A172 (cell line): ENCODE measurements at regions not wholly inside any gene's neighbourhood (a gene's known extent, or its start where the extent isn't known, plus 50 kb on each side); places are given as distances from the start of the nearest gene placed in this dataset.
"Not testable (repeated sequence)": the region's sequence is repeated elsewhere in the genome, so short reads cannot be mapped to it uniquely, and the experiment has no call there.

Source experiments
- DNase-seq: peaks from one replicate; pipeline ENCODE4 v3.0.0-alpha.2; 2015; ENCODE audit warnings: low spot score

GRCh38 chr3:103881809-103882208 is 1447.0 kb downstream of the ZPLD1 start:
- not testable (repeated sequence) for DNase-seq

- no peak for DNase-seq
Observed at GRCh38 chr3:103889675-103890074, 1454.9 kb downstream of the ZPLD1 start.

- DNase-seq, result no peak
Observed at GRCh38 chr3:103894162-103894822, 1459.5 kb downstream of the ZPLD1 start.

- no peak for DNase-seq
Observed at GRCh38 chr3:103899328-103899727, 1464.5 kb downstream of the ZPLD1 start.

- no peak for DNase-seq
Observed at GRCh38 chr3:103904991-103905390, 1461.7 kb upstream of the ALCAM start.

GRCh38 chr3:103906304-103906703 is 1460.4 kb upstream of the ALCAM start:
- DNase-seq, result no peak

- no peak for DNase-seq
Observed at GRCh38 chr3:103906808-103907207, 1459.9 kb upstream of the ALCAM start.

- no peak for DNase-seq
Observed at GRCh38 chr3:103907567-103907966, 1459.1 kb upstream of the ALCAM start.

GRCh38 chr3:103909395-103909794 is 1457.3 kb upstream of the ALCAM start:
- no peak for DNase-seq

GRCh38 chr3:103918336-103918735 is 1448.4 kb upstream of the ALCAM start:
- no peak for DNase-seq

- no peak for DNase-seq
Observed at GRCh38 chr3:103919327-103919726, 1447.4 kb upstream of the ALCAM start.

- no peak for DNase-seq
Observed at GRCh38 chr3:103923907-103924306, 1442.8 kb upstream of the ALCAM start.

GRCh38 chr3:103924544-103924943 is 1442.2 kb upstream of the ALCAM start:
- no peak for DNase-seq

- no peak for DNase-seq
Observed at GRCh38 chr3:103926936-103927335, 1439.8 kb upstream of the ALCAM start.

- DNase-seq, result no peak
Observed at GRCh38 chr3:103927896-103928295, 1438.8 kb upstream of the ALCAM start.

GRCh38 chr3:103937094-103937493 is 1429.6 kb upstream of the ALCAM start:
- no peak for DNase-seq

- no peak for DNase-seq
Observed at GRCh38 chr3:103947062-103947461, 1419.6 kb upstream of the ALCAM start.

- peak; percentile 15 for DNase-seq
Observed at GRCh38 chr3:103949693-103950092, 1417.0 kb upstream of the ALCAM start.

- DNase-seq, result no peak
Observed at GRCh38 chr3:103950676-103951075, 1416.0 kb upstream of the ALCAM start.

GRCh38 chr3:103953796-103954195 is 1412.9 kb upstream of the ALCAM start:
- no peak for DNase-seq

GRCh38 chr3:103960819-103961218 is 1405.9 kb upstream of the ALCAM start:
- DNase-seq, result no peak

GRCh38 chr3:103963599-103963998 is 1403.1 kb upstream of the ALCAM start:
- no peak for DNase-seq

GRCh38 chr3:103965764-103966163 is 1400.9 kb upstream of the ALCAM start:
- DNase-seq, result no peak

- no peak for DNase-seq
Observed at GRCh38 chr3:103966749-103967148, 1400.0 kb upstream of the ALCAM start.
